ENCODE measurements at regions not wholly inside any gene's neighbourhood (a gene's known extent, or its start where the extent isn't known, plus 50 kb on each side); places are given as distances from the start of the nearest gene placed in this dataset.
"Not testable (repeated sequence)": the region's sequence is repeated elsewhere in the genome, so short reads cannot be mapped to it uniquely, and the experiment has no call there.

- DNase-seq (ENCODE audit: low read depth), result no peak
These were observed 696.9 kb downstream of the MAT2B start for GRCh38 chr5:164202338-164202737.

GRCh38 chr5:164203581-164204225, 698.3 kb downstream of the MAT2B start:
- no peak for DNase-seq (ENCODE audit: low read depth)

- DNase-seq (ENCODE audit: low read depth), result no peak
These were observed 699.0 kb downstream of the MAT2B start for GRCh38 chr5:164204338-164204946.

- no peak for DNase-seq (ENCODE audit: low read depth)
These were observed 700.8 kb downstream of the MAT2B start for GRCh38 chr5:164206196-164206595.

- no peak for DNase-seq (ENCODE audit: low read depth)
These were observed 702.2 kb downstream of the MAT2B start for GRCh38 chr5:164207646-164208045.

GRCh38 chr5:164210491-164210890, 705.1 kb downstream of the MAT2B start:
- no peak for DNase-seq (ENCODE audit: low read depth)

- DNase-seq (ENCODE audit: low read depth), result no peak
These were observed 709.3 kb downstream of the MAT2B start for GRCh38 chr5:164214698-164215097.

- DNase-seq (ENCODE audit: low read depth), result no peak
These were observed 712.0 kb downstream of the MAT2B start for GRCh38 chr5:164217464-164217863.

GRCh38 chr5:164220522-164220921, 715.1 kb downstream of the MAT2B start:
- no peak for DNase-seq (ENCODE audit: low read depth)

- no peak for DNase-seq (ENCODE audit: low read depth)
These were observed 718.8 kb downstream of the MAT2B start for GRCh38 chr5:164224236-164224635.

- no peak for DNase-seq (ENCODE audit: low read depth)
These were observed 719.4 kb downstream of the MAT2B start for GRCh38 chr5:164224772-164225171.

- no peak for DNase-seq (ENCODE audit: low read depth)
These were observed 724.9 kb downstream of the MAT2B start for GRCh38 chr5:164230341-164230740.

GRCh38 chr5:164233791-164234190, 728.4 kb downstream of the MAT2B start:
- DNase-seq (ENCODE audit: low read depth), result no peak

GRCh38 chr5:164234321-164234720, 728.9 kb downstream of the MAT2B start:
- no peak for DNase-seq (ENCODE audit: low read depth)

GRCh38 chr5:164235300-164235891, 730.0 kb downstream of the MAT2B start:
- no peak for DNase-seq (ENCODE audit: low read depth)

GRCh38 chr5:164237486-164237885, 732.1 kb downstream of the MAT2B start:
- DNase-seq (ENCODE audit: low read depth), result no peak

- not testable (repeated sequence) for DNase-seq (ENCODE audit: low read depth)
These were observed 746.4 kb downstream of the MAT2B start for GRCh38 chr5:164251781-164252180.

- DNase-seq (ENCODE audit: low read depth), result no peak
These were observed 748.3 kb downstream of the MAT2B start for GRCh38 chr5:164253764-164254163.

GRCh38 chr5:164255598-164256213, 750.3 kb downstream of the MAT2B start:
- DNase-seq (ENCODE audit: low read depth), result no peak

- no peak for DNase-seq (ENCODE audit: low read depth)
These were observed 750.9 kb downstream of the MAT2B start for GRCh38 chr5:164256351-164256750.

GRCh38 chr5:164256954-164257353, 751.5 kb downstream of the MAT2B start:
- DNase-seq (ENCODE audit: low read depth), result no peak

GRCh38 chr5:164265566-164265965, 760.1 kb downstream of the MAT2B start:
- DNase-seq (ENCODE audit: low read depth), result no peak

GRCh38 chr5:164266571-164266970, 761.2 kb downstream of the MAT2B start:
- no peak for DNase-seq (ENCODE audit: low read depth)

All from RPMI7951 (cell line).